ENCODE measurements at regions not wholly inside any gene's neighbourhood (a gene's known extent, or its start where the extent isn't known, plus 50 kb on each side); places are given as distances from the start of the nearest gene placed in this dataset.

DNA sequence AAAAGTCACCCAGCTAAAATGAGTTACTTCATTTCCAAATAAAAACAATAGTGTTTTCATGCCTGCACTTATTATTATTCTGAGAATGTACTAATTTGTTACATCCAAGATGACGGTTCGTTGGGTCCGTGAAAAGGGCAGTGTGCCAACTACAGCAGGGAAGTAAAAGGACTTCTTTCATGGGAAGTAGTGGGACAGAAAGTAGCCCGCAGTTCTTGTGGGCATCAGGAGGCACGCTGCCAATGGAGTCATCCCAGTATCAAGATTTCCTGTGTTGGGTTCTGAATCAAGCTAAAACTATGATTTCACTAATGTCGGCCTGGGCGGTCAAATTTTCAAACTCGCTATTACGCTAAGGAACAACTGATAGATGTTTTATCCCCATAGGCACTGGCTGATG, 254.5 kb upstream of the SOX2 start:
- H3K4me1 ChIP-seq (ENCODE audit: insufficient read depth) = peaks cover 45% of the 10 kb centered on the region
- H4K20me1 ChIP-seq (replicated peaks; ENCODE audit: insufficient read depth) = no peaks in the 10 kb centered on the region
- no peak for TF ChIP-seq ZNF114 (CRISPR knock-in tag; IDR thresholded peaks at IDR 0.05)
- TF ChIP-seq, protein P1, sequence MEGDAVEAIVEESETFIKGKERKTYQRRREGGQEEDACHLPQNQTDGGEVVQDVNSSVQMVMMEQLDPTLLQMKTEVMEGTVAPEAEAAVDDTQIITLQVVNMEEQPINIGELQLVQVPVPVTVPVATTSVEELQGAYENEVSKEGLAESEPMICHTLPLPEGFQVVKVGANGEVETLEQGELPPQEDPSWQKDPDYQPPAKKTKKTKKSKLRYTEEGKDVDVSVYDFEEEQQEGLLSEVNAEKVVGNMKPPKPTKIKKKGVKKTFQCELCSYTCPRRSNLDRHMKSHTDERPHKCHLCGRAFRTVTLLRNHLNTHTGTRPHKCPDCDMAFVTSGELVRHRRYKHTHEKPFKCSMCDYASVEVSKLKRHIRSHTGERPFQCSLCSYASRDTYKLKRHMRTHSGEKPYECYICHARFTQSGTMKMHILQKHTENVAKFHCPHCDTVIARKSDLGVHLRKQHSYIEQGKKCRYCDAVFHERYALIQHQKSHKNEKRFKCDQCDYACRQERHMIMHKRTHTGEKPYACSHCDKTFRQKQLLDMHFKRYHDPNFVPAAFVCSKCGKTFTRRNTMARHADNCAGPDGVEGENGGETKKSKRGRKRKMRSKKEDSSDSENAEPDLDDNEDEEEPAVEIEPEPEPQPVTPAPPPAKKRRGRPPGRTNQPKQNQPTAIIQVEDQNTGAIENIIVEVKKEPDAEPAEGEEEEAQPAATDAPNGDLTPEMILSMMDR (conservative IDR thresholded peaks at IDR 0.05; ENCODE audit: low read depth in 2 of 2) = no peak
- TF ChIP-seq EZH2 (IDR thresholded peaks at IDR 0.05; ENCODE audit: low read depth, unreplicated experiment) = no peak
- no peak for TF ChIP-seq JUNB (IDR thresholded peaks at IDR 0.05; ENCODE audit: unreplicated experiment)
- TF ChIP-seq STAT1 (IDR thresholded peaks at IDR 0.05; ENCODE audit: unreplicated experiment) = no peak
- no peak for TF ChIP-seq ZNF331 (CRISPR knock-in tag; IDR thresholded peaks at IDR 0.05; ENCODE audit: low read depth)
- TF ChIP-seq ZNF462 (CRISPR knock-in tag; IDR thresholded peaks at IDR 0.05) = no peak
- TF ChIP-seq NANOG (IDR thresholded peaks at IDR 0.05; ENCODE audit: borderline replicate concordance) = no peak
- no peaks in the 10 kb centered on the region for H3K79me2 ChIP-seq (replicated peaks; ENCODE audit: insufficient read depth)
- H3K27ac ChIP-seq (ENCODE audit: low read depth) = no peak overlapping the region
- ATAC-seq = no peak
- no peak overlapping the region for H3K4me2 ChIP-seq
- H3K9me3 Mint-ChIP-seq = no peaks in the 10 kb centered on the region
- no peak overlapping the region for H2AFZ ChIP-seq
- H3K4me3 Mint-ChIP-seq = no peak overlapping the region
- H3K4me3 ChIP-seq = no peak overlapping the region
- H3K27ac Mint-ChIP-seq = no peak overlapping the region
- no peaks in the 10 kb centered on the region for H3K36me3 Mint-ChIP-seq (ENCODE audit: low read depth)
- H3F3A ChIP-seq (replicated peaks; ENCODE audit: low read depth) = no peaks in the 10 kb centered on the region
- DNase-seq (ENCODE audit: low spot score) = no peak
- H3K27me3 Mint-ChIP-seq (ENCODE audit: insufficient read depth, low read depth, poor library complexity) = no peaks in the 10 kb centered on the region
- H3K9me2 ChIP-seq (ENCODE audit: insufficient read depth) = no peaks in the 10 kb centered on the region
- peaks cover 23% of the 10 kb centered on the region for H3K4me1 Mint-ChIP-seq
- H3K36me3 ChIP-seq (ENCODE audit: insufficient read depth) = no peaks in the 10 kb centered on the region
- no peaks in the 10 kb centered on the region for H3K27me3 ChIP-seq (ENCODE audit: insufficient read depth)

All from GM23338 (cell line).